Ecto neural progenitor cell (in vitro differentiated cells): ENCODE measurements at regions not wholly inside any gene's neighbourhood (a gene's known extent, or its start where the extent isn't known, plus 50 kb on each side); places are given as distances from the start of the nearest gene placed in this dataset.
A peak's percentile ranks its signal among the peaks of the same experiment; 100 is the strongest.
"Not testable (repeated sequence)": the region's sequence is repeated elsewhere in the genome, so short reads cannot be mapped to it uniquely, and the experiment has no call there.

Experiments used
- DNase-seq: peaks from one replicate; pipeline ENCODE4 v3.0.0-alpha.2; 2018; ENCODE audit warnings: low spot score

GRCh38 chr14:80055667-80056496 lies 155.4 kb downstream of the DIO2 start:
- DNase-seq, result peak; percentile 54

DNA sequence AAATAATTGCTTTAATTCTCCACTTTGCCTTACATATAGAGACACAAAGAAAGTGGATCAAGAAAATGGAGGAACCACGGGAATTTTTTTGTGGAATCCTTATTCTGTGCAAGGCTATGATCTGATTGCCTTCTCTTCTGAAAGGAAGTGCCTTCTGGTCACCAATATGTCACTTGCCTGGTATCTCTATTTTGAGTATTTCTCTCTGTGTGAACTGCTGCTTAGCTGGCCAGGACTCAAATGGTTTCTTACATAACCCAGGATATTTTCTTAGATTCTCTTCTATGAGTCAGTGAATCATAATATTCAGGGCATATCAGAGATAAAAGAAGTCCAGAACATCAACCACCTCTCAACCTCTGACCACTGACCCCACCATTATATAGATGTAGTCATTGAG lies 156.1 kb downstream of the DIO2 start:
- no peak for DNase-seq

DNA sequence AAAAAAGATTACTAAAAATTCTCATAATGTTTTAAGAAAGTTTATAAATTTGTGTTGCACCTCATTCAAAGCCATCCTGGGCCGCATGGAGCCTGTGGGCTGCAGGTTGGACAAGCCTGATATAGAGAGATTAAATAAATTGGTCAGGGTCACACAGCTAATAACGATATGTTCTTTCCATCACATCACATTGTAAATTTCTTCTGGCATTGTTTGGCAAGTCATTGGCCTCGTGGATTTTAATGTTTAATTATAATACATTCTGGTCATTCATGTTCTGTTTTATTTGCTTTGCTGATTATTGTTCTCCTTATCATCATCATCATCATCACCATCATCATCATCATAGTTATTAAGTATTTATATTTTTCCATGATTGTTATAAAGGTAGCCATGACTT lies 157.3 kb downstream of the DIO2 start:
- no peak for DNase-seq

- DNase-seq, result no peak
Observed at GRCh38 chr14:80049055-80049454, 162.2 kb downstream of the DIO2 start.

- no peak for DNase-seq
Observed at GRCh38 chr14:80047761-80048160, 163.5 kb downstream of the DIO2 start.

DNA sequence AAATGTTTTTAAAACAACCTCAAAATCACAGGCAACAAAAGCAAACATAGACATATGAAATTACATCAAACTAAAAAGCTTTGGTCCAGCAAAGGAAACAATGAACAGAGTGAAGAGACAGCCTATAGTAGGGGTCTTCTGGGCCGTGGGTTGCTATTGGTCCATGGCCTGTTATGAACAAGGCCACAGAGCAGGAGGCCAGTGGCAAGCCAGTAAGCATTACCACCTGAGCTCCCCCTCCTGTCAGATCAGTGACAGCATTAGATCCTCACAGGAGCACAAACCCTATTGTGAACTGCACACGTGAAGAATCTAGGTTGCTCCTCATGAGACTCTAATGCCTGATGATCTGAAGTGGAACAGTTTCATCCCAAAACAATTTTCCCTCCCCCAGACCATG lies 174.0 kb downstream of the DIO2 start:
- no peak for DNase-seq

DNA sequence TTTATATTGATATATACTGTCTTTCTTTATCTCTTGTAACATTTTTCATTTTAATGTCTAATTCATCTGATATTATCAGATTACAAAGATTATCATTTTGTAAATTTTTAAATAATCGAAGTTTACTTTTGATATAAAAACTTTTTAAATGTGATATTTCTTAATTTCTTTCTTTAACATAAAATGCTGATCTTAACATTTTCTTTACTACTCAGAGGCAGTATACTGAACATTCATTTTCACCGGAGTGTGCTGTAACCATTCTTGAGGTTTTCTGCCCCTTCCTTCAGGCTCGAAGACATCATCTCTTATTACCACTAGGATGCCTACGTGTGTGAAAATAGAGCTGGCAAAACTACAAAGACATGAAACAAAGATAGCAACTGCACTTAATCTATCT lies 186.9 kb downstream of the DIO2 start:
- DNase-seq, result no peak

DNA sequence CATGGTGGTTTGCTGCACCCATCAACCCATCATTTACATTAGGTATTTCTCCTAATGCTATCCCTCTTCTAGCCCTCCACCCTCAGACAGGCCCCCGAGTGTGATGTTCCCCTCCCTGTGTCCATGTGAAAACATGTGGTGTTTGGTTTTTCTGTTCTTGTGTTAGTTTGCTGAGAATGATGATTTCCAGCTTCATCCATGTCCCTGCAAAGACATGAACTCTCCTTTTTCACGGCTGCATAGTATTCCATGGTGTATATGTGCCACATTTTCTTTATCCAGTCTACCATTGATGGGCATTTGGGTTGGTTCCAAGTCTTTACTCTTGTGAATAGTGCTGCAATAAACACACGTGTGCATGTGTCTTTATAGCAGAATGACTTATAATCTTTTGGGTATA lies 192.8 kb downstream of the DIO2 start:
- not testable (repeated sequence) for DNase-seq

DNA sequence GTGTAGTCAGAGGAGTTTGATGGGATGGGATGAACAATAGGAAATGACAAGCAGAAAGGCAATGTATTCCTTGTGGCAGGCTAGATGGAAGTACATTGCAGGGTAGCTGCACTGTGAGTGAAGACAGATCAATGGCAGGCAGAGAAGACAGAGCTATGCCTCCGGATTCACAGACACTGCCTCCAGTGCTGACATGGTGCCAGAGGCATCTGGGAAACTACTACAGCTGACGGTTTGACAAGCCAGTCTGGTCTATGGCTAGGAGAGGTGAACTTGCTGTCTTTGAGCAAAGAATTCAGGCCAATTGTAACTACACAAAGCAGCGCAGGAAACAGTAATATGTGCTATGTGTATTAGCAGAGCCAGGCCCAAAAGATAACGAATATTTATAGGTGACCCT lies 193.5 kb downstream of the DIO2 start:
- DNase-seq, result no peak

DNA sequence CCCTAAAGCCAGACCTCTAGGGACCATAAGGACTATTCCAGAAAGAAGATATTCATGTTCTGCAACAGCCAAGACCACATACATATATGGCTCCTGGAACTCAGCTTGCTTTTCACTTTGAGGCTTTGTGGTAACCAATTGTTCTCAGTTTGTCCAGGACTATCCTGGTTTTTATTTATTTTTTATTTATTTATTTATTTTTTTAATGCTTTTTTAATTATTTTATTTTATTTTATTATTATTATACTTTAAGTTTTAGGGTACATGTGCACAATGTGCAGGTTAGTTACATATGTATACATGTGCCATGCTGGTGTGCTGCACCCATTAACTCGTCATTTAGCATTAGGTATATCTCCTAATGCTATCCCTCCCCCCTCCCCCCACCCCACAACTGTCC lies 201.1 kb downstream of the DIO2 start:
- not testable (repeated sequence) for DNase-seq

DNA sequence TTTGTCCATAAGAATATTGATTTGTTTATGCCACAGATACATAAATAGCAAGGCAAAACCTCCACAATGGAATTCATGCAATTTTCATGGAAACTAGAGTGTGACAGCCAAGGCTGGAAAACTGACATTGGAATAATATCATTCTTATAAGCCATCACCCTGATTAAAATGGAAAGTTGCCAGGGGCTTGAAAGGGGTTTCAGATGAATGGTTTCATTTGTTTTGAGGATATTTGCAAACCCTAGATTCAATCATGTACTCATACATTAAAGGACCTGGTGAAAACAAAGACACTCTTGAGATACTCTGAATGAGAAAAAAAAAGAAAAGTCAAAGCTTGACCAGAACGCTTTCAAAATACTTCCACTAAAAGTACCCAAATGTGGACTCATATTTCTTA lies 205.7 kb downstream of the DIO2 start:
- DNase-seq, result no peak

DNA sequence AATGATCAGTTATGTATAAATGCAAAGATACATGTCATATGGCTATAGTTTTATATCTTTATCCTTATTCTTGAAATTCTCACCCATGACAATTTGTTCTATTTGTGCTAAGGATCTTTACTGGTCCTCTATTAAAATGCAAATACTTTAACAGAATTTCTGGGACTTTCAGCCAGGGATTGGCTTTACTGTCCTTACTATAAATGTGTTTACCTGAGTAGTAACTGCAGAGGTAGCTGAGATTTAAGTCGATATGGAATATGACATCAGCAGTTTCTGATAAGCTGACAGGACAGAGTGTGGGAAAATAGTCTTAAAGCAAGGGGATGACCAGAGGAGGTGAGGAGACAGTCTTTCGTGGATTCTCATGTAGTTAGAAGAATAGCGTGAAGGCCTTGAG lies 206.4 kb downstream of the DIO2 start:
- DNase-seq, result no peak

- DNase-seq, result no peak
Observed at GRCh38 chr14:80003138-80003537, 208.2 kb downstream of the DIO2 start.

DNA sequence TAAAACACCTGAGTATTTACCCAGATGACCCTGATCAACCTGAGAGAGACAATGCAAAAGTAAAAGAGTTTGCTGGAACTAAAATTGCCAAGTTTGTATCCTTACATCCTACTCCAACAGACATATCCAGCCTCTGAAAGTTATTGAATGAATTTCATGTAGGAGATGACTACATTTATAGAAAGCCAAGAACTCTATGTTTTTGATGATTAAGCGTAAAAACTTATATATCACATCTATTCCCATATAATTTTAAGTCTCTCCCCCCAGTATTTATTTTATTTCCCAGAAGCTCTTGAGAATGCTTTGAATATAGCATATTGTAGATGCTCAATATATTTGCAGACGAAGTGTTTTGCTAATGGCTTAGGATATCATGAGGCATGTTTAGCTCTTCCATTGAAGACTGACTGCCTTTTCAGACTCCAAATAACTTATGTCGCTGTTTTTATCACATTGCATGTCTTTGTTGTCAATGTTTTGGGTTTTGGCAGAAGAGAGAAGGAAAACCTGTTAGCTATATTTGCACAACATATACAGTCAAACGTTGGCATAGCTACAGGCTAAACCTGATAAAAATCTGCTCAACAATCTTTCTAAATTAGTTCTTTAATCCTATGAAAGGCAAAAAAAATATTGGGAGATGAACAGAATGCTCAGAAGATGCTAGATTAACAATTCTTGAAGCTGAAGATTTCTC lies 213.6 kb downstream of the DIO2 start:
- no peak for DNase-seq

- DNase-seq, result no peak
Observed at GRCh38 chr14:79992407-79993198, 218.7 kb downstream of the DIO2 start.

DNA sequence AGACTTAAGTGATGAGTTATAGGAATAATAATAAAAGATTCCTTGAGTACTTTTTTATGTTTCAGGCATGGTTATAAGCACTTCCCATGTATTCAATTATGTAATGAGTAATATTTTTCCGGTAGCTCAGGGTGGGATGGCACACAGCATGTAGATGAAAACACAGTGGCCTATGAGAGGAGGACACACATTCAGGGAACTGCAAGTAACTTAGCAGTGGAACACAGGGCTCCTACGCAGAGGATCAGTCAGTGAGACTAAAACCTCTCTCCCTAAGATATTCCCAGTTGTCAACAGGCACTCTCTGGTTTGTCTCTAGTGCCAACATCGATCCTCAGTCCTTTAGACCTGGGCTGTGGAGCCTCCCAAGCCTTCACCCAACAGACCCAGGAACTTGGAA lies 219.4 kb downstream of the DIO2 start:
- no peak for DNase-seq

GRCh38 chr14:79989990-79990389 lies 221.3 kb downstream of the DIO2 start:
- no peak for DNase-seq

DNA sequence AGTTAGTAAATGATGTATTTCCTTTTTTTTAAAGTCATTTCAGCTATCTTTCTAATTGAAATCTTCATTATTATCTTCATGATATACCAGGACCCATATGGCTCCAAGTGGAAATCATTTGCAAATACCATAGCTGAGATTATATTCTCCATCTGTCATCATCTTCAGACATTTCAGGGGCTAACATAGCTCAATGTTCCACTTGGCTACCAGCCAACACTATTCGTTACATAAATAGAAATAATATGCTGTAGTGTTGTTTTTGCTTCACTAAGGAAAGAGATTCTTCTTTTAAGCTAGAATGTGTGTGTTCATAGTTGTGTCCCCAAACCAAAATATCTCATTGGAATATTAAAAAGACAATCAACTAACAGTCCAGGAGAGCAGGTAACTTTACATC lies 225.1 kb downstream of the DIO2 start:
- DNase-seq, result no peak

GRCh38 chr14:79972230-79972629 lies 239.1 kb downstream of the DIO2 start:
- no peak for DNase-seq

DNA sequence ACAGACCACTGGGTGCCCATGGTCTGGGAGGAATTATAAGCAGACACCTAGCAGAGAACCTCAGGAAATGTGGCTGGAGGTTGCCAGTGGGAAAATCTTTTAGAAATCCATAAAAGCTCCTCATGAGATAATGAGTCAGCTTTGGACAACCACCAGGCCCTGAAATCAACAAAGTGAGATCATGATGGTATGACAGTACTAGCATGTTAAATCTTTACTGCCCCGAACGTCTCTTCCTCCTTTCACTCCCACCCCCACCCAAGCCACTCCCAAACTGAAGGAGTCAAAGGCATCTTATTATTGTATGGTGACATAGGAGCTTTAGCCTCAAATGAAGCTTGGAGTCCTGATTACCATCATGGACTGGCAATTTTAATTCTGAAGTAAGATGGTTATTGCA lies 240.0 kb downstream of the DIO2 start:
- DNase-seq, result no peak

DNA sequence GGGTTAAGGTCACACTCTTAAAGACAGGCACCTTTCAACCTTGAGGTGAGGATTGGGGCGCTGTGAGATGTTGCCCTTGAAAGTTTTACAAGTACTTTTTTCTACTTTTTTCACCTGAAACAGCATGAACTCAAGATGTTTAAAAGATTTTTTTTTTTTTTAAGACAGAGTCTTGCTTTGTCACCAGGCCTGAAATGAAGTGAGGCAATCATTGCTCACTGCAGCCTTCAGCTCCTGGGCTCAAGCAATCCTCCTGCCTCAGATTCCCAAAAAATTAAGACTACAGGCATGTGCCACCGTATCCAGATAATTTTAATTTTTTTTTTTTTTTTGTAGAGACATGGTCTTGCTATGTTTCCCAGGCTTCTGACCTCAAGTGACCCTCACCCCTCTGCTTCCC lies 243.9 kb downstream of the DIO2 start:
- DNase-seq, result no peak

- DNase-seq, result no peak
Observed at GRCh38 chr14:79967001-79967400, 244.3 kb downstream of the DIO2 start.

GRCh38 chr14:79965896-79966295 lies 245.4 kb downstream of the DIO2 start:
- DNase-seq, result no peak
